ENCODE measurements at regions not wholly inside any gene's neighbourhood (a gene's known extent, or its start where the extent isn't known, plus 50 kb on each side); places are given as distances from the start of the nearest gene placed in this dataset.

- no peaks in the 10 kb centered on the region for H4K20me1 ChIP-seq
- peak overlapping the region in 4 of 11 experiments; percentile 4 to 42 (median 32); a peak in 3 of 22 replicates for H3K9ac ChIP-seq
- peak overlapping the region; percentile 72 to 96 (median 89) for H3K4me2 ChIP-seq
- H3K27ac ChIP-seq: peak overlapping the region in 2 of 11 experiments; percentile 4 to 13; a peak in 2 of 22 replicates
- no peaks in the 10 kb centered on the region for H3K9me3 ChIP-seq (replicated peaks in 1 of 11)
- no peaks in the 10 kb centered on the region for H3K36me3 ChIP-seq
- H3K27me3 ChIP-seq: peaks cover 0 to 19% (median 0%) of the 10 kb centered on the region in 11 experiments; a peak in 6 of 22 replicates
- no peak for TF ChIP-seq Cebpa-rat (IDR thresholded peaks at IDR 0.05)
- no peak overlapping the region for H3K4me3 ChIP-seq
- peaks cover 13 to 52% (median 43%) of the 10 kb centered on the region in 10 experiments for H3K4me1 ChIP-seq
Measured at GRCh38 chr6:41451039-41451438, 95.1 kb upstream of the FOXP4 start.

- no peak for TF ChIP-seq Cebpa-rat (IDR thresholded peaks at IDR 0.05)
- peaks cover 13 to 58% (median 49%) of the 10 kb centered on the region in 10 experiments for H3K4me1 ChIP-seq
- peak overlapping the region; percentile 72 to 96 (median 89) for H3K4me2 ChIP-seq
- 0 out of 20 replicates have a peak overlapping the region, but pooled peaks of 1 of the 10 experiments have one; percentile 22 for H3K4me3 ChIP-seq
- no peaks in the 10 kb centered on the region for H3K9me3 ChIP-seq (replicated peaks in 1 of 11)
- H3K27ac ChIP-seq: peak overlapping the region in 2 of 11 experiments; percentile 4 to 13; a peak in 2 of 22 replicates
- peaks cover 0 to 19% (median 0%) of the 10 kb centered on the region in 11 experiments; a peak in 5 of 22 replicates for H3K27me3 ChIP-seq
- no peaks in the 10 kb centered on the region for H3K36me3 ChIP-seq
- H3K9ac ChIP-seq: peak overlapping the region in 5 of 11 experiments; percentile 4 to 42 (median 24); a peak in 6 of 22 replicates
- no peaks in the 10 kb centered on the region; a peak in 1 of 22 replicates for H4K20me1 ChIP-seq
Measured at GRCh38 chr6:41451515-41452163, 94.5 kb upstream of the FOXP4 start.

DNA sequence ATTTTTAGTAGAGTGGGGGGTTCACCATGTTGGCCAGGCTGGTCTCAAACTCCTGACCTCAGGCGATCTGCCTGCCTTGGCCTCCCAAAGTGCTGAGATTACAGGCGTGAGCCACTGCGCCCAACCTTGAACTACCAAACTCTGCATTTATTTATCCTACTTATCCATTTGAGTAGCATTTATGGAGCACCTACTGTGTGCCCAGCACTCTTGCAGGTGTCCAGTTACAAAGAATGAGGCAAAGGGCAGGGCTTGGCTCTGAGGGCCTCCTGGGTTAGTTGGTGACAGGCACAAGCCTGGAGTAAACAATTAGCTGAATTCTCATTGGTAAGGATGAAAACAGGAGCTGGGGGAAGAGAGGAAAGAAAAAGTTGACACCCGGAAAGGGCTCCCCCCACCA lies 93.4 kb upstream of the FOXP4 start:
- Histone ChIP-seq H3K4me2 (peak overlapping the region in 6 of 11 experiments; percentile 86 to 96 (median 92); a peak in 12 of 22 replicates), H3K27me3 (peaks cover 0 to 19% (median 0%) of the 10 kb centered on the region in 11 experiments; a peak in 5 of 22 replicates), H3K9ac (no peak overlapping the region), H3K4me1 (peaks cover 13 to 65% (median 55%) of the 10 kb centered on the region in 10 experiments), H3K9me3 (replicated peaks in 1 of 11) (no peaks in the 10 kb centered on the region), H3K27ac (no peak overlapping the region), H4K20me1 (no peaks in the 10 kb centered on the region; a peak in 1 of 22 replicates), H3K4me3 (no peak overlapping the region), H3K36me3 (no peaks in the 10 kb centered on the region)
- no peak for TF ChIP-seq Cebpa-rat (IDR thresholded peaks at IDR 0.05)

GRCh38 chr6:41453244-41453643 lies 92.9 kb upstream of the FOXP4 start:
- TF ChIP-seq Cebpa-rat (IDR thresholded peaks at IDR 0.05): no peak
- peak overlapping the region in 3 of 11 experiments; percentile 86 to 94 (median 92); a peak in 2 of 22 replicates for H3K4me2 ChIP-seq
- H3K9ac ChIP-seq: no peak overlapping the region
- H3K27me3 ChIP-seq: peaks cover 0 to 19% (median 0%) of the 10 kb centered on the region in 11 experiments; a peak in 5 of 22 replicates
- H3K36me3 ChIP-seq: no peaks in the 10 kb centered on the region
- no peaks in the 10 kb centered on the region for H3K9me3 ChIP-seq (replicated peaks in 1 of 11)
- no peak overlapping the region for H3K4me3 ChIP-seq
- H3K27ac ChIP-seq: no peak overlapping the region
- peaks cover 13 to 65% (median 55%) of the 10 kb centered on the region in 10 experiments for H3K4me1 ChIP-seq
- no peaks in the 10 kb centered on the region; a peak in 1 of 22 replicates for H4K20me1 ChIP-seq

GRCh38 chr6:41454189-41454789 lies 91.9 kb upstream of the FOXP4 start:
- Histone ChIP-seq H3K27ac (no peak overlapping the region), H3K9me3 (replicated peaks in 1 of 11) (no peaks in the 10 kb centered on the region), H3K4me1 (peaks cover 13 to 63% (median 53%) of the 10 kb centered on the region in 10 experiments), H3K4me3 (no peak overlapping the region), H3K4me2 (no peak overlapping the region), H3K36me3 (no peaks in the 10 kb centered on the region), H3K27me3 (peaks cover 0 to 19% (median 0%) of the 10 kb centered on the region in 11 experiments; a peak in 5 of 22 replicates), H3K9ac (no peak overlapping the region), H4K20me1 (no peaks in the 10 kb centered on the region; a peak in 1 of 22 replicates)
- no peak for TF ChIP-seq Cebpa-rat (IDR thresholded peaks at IDR 0.05)

GRCh38 chr6:41455410-41455809 lies 90.8 kb upstream of the FOXP4 start:
- peaks cover 13 to 52% (median 43%) of the 10 kb centered on the region in 10 experiments for H3K4me1 ChIP-seq
- H3K36me3 ChIP-seq: no peaks in the 10 kb centered on the region
- no peaks in the 10 kb centered on the region for H3K9me3 ChIP-seq (replicated peaks in 1 of 11)
- no peak for TF ChIP-seq Cebpa-rat (IDR thresholded peaks at IDR 0.05)
- H3K4me2 ChIP-seq: peak overlapping the region in 3 of 11 experiments; percentile 58 to 65 (median 65); a peak in 4 of 22 replicates
- peaks cover 0 to 18% (median 0%) of the 10 kb centered on the region in 11 experiments; a peak in 5 of 22 replicates for H3K27me3 ChIP-seq
- no peaks in the 10 kb centered on the region; a peak in 1 of 22 replicates for H4K20me1 ChIP-seq
- H3K9ac ChIP-seq: no peak overlapping the region
- no peak overlapping the region for H3K4me3 ChIP-seq
- H3K27ac ChIP-seq: no peak overlapping the region

- no peak overlapping the region for H3K27ac ChIP-seq
- H4K20me1 ChIP-seq: no peaks in the 10 kb centered on the region; a peak in 1 of 22 replicates
- peaks cover 0 to 14% (median 0%) of the 10 kb centered on the region in 11 experiments; a peak in 5 of 22 replicates for H3K27me3 ChIP-seq
- no peak for TF ChIP-seq Cebpa-rat (IDR thresholded peaks at IDR 0.05)
- no peak overlapping the region for H3K9ac ChIP-seq
- H3K4me3 ChIP-seq: no peak overlapping the region
- peaks cover 13 to 48% (median 39%) of the 10 kb centered on the region in 10 experiments for H3K4me1 ChIP-seq
- H3K4me2 ChIP-seq: peak overlapping the region in 9 of 11 experiments; percentile 12 to 72 (median 65); a peak in 16 of 22 replicates
- no peaks in the 10 kb centered on the region for H3K9me3 ChIP-seq (replicated peaks in 1 of 11)
- no peaks in the 10 kb centered on the region for H3K36me3 ChIP-seq
Measured at GRCh38 chr6:41455818-41456217, 90.4 kb upstream of the FOXP4 start.

DNA sequence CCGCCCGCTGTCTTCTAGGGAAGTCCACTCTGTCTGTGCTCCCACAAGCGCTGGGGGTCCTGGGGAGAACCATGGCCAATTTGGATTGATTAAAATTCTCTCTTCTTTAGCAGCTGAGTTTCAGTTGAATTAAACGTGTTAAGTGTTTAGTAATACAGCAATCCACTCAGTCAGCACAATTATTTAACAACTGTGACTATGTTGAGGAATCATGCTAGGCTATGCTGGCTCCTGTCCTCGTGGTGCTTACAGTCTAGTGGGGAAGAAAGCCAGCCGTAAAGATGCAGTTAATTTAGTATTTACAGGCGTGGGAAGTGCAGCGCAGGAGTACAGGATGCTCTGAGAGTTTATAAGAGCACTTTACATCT lies 88.9 kb upstream of the FOXP4 start:
- Histone ChIP-seq H3K36me3 (no peaks in the 10 kb centered on the region), H3K27ac (peak overlapping the region in 1 of 11 experiments; percentile 8; a peak in 1 of 22 replicates), H3K27me3 (no peaks in the 10 kb centered on the region), H3K9me3 (replicated peaks in 1 of 11) (no peaks in the 10 kb centered on the region), H3K4me1 (peaks cover 0 to 33% (median 24%) of the 10 kb centered on the region in 10 experiments; a peak in 16 of 20 replicates), H4K20me1 (no peaks in the 10 kb centered on the region; a peak in 1 of 22 replicates), H3K4me2 (peak overlapping the region in 8 of 11 experiments; percentile 51 to 72 (median 65); a peak in 14 of 22 replicates), H3K4me3 (no peak overlapping the region), H3K9ac (no peak overlapping the region; a peak in 1 of 22 replicates)
- TF ChIP-seq Cebpa-rat (IDR thresholded peaks at IDR 0.05): no peak

DNA sequence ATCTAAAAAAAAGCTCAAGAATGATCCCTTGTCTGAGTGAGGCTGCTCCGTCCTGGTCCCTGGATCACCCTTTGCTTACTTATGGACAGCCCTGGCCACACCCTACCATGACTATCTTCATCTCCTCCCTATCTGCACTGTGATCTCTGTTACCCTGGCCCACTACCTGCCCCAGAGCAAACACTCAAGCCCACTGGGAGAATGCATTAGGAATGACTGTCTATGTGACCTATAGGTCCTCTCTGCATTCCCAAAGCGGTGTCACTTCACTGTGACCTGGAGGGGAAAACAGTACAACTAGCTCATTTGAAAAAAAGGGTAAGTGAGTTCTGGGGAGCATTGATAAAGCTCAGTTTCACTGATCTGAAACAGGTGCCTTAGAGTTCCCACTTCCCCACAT lies 86.4 kb upstream of the FOXP4 start:
- Histone ChIP-seq H3K27me3 (no peaks in the 10 kb centered on the region), H3K4me1 (peaks cover 0 to 29% (median 22%) of the 10 kb centered on the region in 10 experiments; a peak in 17 of 20 replicates), H4K20me1 (no peaks in the 10 kb centered on the region; a peak in 1 of 22 replicates), H3K36me3 (no peaks in the 10 kb centered on the region), H3K4me3 (no peak overlapping the region), H3K27ac (no peak overlapping the region), H3K4me2 (no peak overlapping the region), H3K9me3 (replicated peaks in 1 of 11) (no peaks in the 10 kb centered on the region), H3K9ac (no peak overlapping the region)
- TF ChIP-seq Cebpa-rat (IDR thresholded peaks at IDR 0.05): no peak

Data from BLaER1 treated with 17β-estradiol and CSF1 and Interleukin-3, amounts not matched to agents 10 nM and 100 nM (cell line).